ENCODE measurements at regions not wholly inside any gene's neighbourhood (a gene's known extent, or its start where the extent isn't known, plus 50 kb on each side); places are given as distances from the start of the nearest gene placed in this dataset.

GRCh38 chr7:86280150-86280549 lies 363.6 kb upstream of the GRM3 start:
- TF ChIP-seq CTCF (IDR thresholded peaks at IDR 0.05; ENCODE audit: insufficient read depth, low read length, poor library complexity, severe bottlenecking) (no peak), EZH2phosphoT487 (conservative IDR thresholded peaks at IDR 0.05; ENCODE audit: low read length) (no peak)

Data from SU-DHL-6 (cell line).